ENCODE measurements at regions not wholly inside any gene's neighbourhood (a gene's known extent, or its start where the extent isn't known, plus 50 kb on each side); places are given as distances from the start of the nearest gene placed in this dataset.

- no peak for DNase-seq
- Histone ChIP-seq H3K27ac (no peak overlapping the region), H3K4me3 (no peak overlapping the region), H3K4me1 (no peaks in the 10 kb centered on the region), H3K27me3 (no peaks in the 10 kb centered on the region), H3K9me3 (no peaks in the 10 kb centered on the region), H3K36me3 (no peaks in the 10 kb centered on the region)
- TF ChIP-seq POLR2A (IDR thresholded peaks at IDR 0.05): no peak
- TF ChIP-seq, protein P1, sequence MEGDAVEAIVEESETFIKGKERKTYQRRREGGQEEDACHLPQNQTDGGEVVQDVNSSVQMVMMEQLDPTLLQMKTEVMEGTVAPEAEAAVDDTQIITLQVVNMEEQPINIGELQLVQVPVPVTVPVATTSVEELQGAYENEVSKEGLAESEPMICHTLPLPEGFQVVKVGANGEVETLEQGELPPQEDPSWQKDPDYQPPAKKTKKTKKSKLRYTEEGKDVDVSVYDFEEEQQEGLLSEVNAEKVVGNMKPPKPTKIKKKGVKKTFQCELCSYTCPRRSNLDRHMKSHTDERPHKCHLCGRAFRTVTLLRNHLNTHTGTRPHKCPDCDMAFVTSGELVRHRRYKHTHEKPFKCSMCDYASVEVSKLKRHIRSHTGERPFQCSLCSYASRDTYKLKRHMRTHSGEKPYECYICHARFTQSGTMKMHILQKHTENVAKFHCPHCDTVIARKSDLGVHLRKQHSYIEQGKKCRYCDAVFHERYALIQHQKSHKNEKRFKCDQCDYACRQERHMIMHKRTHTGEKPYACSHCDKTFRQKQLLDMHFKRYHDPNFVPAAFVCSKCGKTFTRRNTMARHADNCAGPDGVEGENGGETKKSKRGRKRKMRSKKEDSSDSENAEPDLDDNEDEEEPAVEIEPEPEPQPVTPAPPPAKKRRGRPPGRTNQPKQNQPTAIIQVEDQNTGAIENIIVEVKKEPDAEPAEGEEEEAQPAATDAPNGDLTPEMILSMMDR (IDR thresholded peaks at IDR 0.05): no peak
These were observed 193.6 kb downstream of the DRD1 start for GRCh38 chr5:175250426-175250825.

GRCh38 chr5:175248416-175248905 is 195.5 kb downstream of the DRD1 start:
- TF ChIP-seq, protein P1 (IDR thresholded peaks at IDR 0.05): no peak
- no peak for TF ChIP-seq POLR2A (IDR thresholded peaks at IDR 0.05)
- H3K27ac ChIP-seq: no peak overlapping the region
- no peak overlapping the region for H3K4me3 ChIP-seq
- no peaks in the 10 kb centered on the region for H3K27me3 ChIP-seq
- H3K9me3 ChIP-seq: no peaks in the 10 kb centered on the region
- no peaks in the 10 kb centered on the region for H3K4me1 ChIP-seq
- DNase-seq: no peak
- H3K36me3 ChIP-seq: no peaks in the 10 kb centered on the region

DNA sequence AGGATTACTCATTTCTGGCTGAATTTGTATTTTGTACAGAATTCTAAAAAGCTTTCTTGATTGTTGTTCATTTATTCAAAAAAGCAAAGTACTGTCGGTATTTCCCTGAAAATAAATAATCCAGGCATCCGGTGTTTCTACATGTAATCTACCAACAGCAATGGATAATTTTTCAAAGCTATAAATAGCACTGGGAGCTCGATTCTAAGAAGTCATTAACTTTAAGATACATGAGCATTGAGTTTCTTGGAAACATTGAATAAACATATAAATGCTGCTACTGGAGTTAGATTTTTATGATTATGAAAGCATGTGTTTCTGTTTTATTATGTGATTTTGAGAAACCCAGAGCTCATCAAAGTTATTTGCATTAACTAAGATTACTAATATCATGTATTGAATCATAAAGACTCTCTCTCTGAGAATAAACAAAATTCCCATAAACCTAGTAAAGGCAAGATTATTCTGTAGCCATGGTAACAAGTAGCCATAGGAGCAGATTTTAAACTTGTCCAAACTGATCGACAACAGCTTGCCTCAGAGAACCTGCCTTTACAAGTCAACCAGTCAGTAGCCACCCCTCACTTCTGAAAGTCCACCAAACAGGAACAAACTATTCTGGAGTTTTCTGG is 197.0 kb downstream of the DRD1 start:
- H3K4me3 ChIP-seq: no peak overlapping the region
- DNase-seq: no peak
- H3K27me3 ChIP-seq: no peaks in the 10 kb centered on the region
- no peaks in the 10 kb centered on the region for H3K9me3 ChIP-seq
- no peaks in the 10 kb centered on the region for H3K36me3 ChIP-seq
- peak overlapping the region in 2 of 4 donors; percentile 18 to 25 for H3K27ac ChIP-seq
- TF ChIP-seq, protein P1 (IDR thresholded peaks at IDR 0.05): no peak
- TF ChIP-seq POLR2A (IDR thresholded peaks at IDR 0.05): no peak
- H3K4me1 ChIP-seq: no peaks in the 10 kb centered on the region

GRCh38 chr5:175246242-175246888 is 197.6 kb downstream of the DRD1 start:
- no peaks in the 10 kb centered on the region for H3K9me3 ChIP-seq
- DNase-seq: no peak
- H3K27me3 ChIP-seq: no peaks in the 10 kb centered on the region
- H3K27ac ChIP-seq: peak overlapping the region in 2 of 4 donors; percentile 18 to 25
- TF ChIP-seq, protein P1 (IDR thresholded peaks at IDR 0.05): no peak
- no peak for TF ChIP-seq POLR2A (IDR thresholded peaks at IDR 0.05)
- H3K36me3 ChIP-seq: no peaks in the 10 kb centered on the region
- H3K4me1 ChIP-seq: no peaks in the 10 kb centered on the region
- no peak overlapping the region for H3K4me3 ChIP-seq

- TF ChIP-seq, protein P1 (IDR thresholded peaks at IDR 0.05): no peak
- no peak for TF ChIP-seq POLR2A (IDR thresholded peaks at IDR 0.05)
- no peak for DNase-seq
- no peak overlapping the region for H3K27ac ChIP-seq
- H3K36me3 ChIP-seq: no peaks in the 10 kb centered on the region
- H3K9me3 ChIP-seq: no peaks in the 10 kb centered on the region
- no peaks in the 10 kb centered on the region for H3K27me3 ChIP-seq
- H3K4me3 ChIP-seq: no peak overlapping the region
- H3K4me1 ChIP-seq: no peaks in the 10 kb centered on the region
These were observed 200.5 kb downstream of the DRD1 start for GRCh38 chr5:175243441-175243840.

Measured in Peyer's patch (tissue), 4 donors.